Activated B cell treated with CpG ODN at 0.5 μM for 24 hours (primary cell): ENCODE measurements at regions not wholly inside any gene's neighbourhood (a gene's known extent, or its start where the extent isn't known, plus 50 kb on each side); places are given as distances from the start of the nearest gene placed in this dataset.
"Not testable (repeated sequence)": the region's sequence is repeated elsewhere in the genome, so short reads cannot be mapped to it uniquely, and the experiment has no call there.

Experiments
- ATAC-seq: fragments of 200-7000 bp; cut with Tn5 transposase; one replicate; pipeline ENCODE4 v1.10.0; 2021; ENCODE audit warnings: low read depth, mild to moderate bottlenecking, moderate library complexity
- CTCF ChIA-PET: fragments of 350-600 bp; sonication (Branson Sonifier 250); formaldehyde crosslinking; loops from one replicate; lab custom pipeline; 2021; ENCODE audit warnings: antibody characterized with exemption; lab: Charles Lee
- POLR2A ChIA-PET: fragments of 350-600 bp; sonication (Branson Sonifier 250); formaldehyde crosslinking; loops from one replicate; lab custom pipeline; 2021; ENCODE audit warnings: antibody characterized with exemption; lab: Charles Lee
- DNase-seq: peaks from one replicate; pipeline ENCODE4 v3.0.0; 2022
- H3K27ac Mint-ChIP-seq: one replicate; pipeline ENCODE4 v1.8.0; 2020; ENCODE audit warnings: mixed read lengths
- H3K27me3 Mint-ChIP-seq: one replicate; pipeline ENCODE4 v1.8.0; 2021; ENCODE audit warnings: mixed read lengths
- H3K36me3 Mint-ChIP-seq: one replicate; pipeline ENCODE4 v1.8.0; 2021; ENCODE audit warnings: low read depth, mixed read lengths
- H3K4me1 Mint-ChIP-seq: one replicate; pipeline ENCODE4 v1.8.0; 2021; ENCODE audit warnings: mixed read lengths
- H3K4me3 Mint-ChIP-seq: one replicate; pipeline ENCODE4 v1.8.0; 2020; ENCODE audit warnings: mild to moderate bottlenecking, mixed read lengths
- H3K9me3 Mint-ChIP-seq: one replicate; pipeline ENCODE4 v1.8.0; 2020; ENCODE audit warnings: mixed read lengths
- intact Hi-C: fragments of 100-400 bp; cut with micrococcal nuclease; formaldehyde crosslinking; loops from one replicate; pipeline ENCODE4 v1.15.1; 2024
- TF ChIP-seq, protein P1 (sequence below): fragments of 200-600 bp; IDR thresholded peaks from one replicate; pipeline ENCODE4 v1.8.0; 2022; ENCODE audit warnings: antibody characterized with exemption, mild to moderate bottlenecking

- POLR2A ChIA-PET: no interaction called here
- Mint-ChIP-seq H3K4me3 (no peak overlapping the region), H3K4me1 (no peaks in the 10 kb centered on the region)
Measured at GRCh38 chr4:183814461-183814860, 90.6 kb upstream of the STOX2 start.

GRCh38 chr4:183816077-183816476, 89.0 kb upstream of the STOX2 start:
- DNase-seq (no peak), ATAC-seq (no peak)
- intact Hi-C loops: no loop called here
- Mint-ChIP-seq H3K4me3 (no peak overlapping the region), H3K36me3 (no peaks in the 10 kb centered on the region), H3K27ac (no peak overlapping the region), H3K27me3 (peaks cover 9% of the 10 kb centered on the region), H3K9me3 (peaks cover 6% of the 10 kb centered on the region), H3K4me1 (no peaks in the 10 kb centered on the region)
- POLR2A ChIA-PET: no interaction called here
- TF ChIP-seq, protein P1, sequence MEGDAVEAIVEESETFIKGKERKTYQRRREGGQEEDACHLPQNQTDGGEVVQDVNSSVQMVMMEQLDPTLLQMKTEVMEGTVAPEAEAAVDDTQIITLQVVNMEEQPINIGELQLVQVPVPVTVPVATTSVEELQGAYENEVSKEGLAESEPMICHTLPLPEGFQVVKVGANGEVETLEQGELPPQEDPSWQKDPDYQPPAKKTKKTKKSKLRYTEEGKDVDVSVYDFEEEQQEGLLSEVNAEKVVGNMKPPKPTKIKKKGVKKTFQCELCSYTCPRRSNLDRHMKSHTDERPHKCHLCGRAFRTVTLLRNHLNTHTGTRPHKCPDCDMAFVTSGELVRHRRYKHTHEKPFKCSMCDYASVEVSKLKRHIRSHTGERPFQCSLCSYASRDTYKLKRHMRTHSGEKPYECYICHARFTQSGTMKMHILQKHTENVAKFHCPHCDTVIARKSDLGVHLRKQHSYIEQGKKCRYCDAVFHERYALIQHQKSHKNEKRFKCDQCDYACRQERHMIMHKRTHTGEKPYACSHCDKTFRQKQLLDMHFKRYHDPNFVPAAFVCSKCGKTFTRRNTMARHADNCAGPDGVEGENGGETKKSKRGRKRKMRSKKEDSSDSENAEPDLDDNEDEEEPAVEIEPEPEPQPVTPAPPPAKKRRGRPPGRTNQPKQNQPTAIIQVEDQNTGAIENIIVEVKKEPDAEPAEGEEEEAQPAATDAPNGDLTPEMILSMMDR: no peak
- CTCF ChIA-PET: interaction anchor here (0.6 kb wide), 1 partner anchor 9 kb away, joined by 3 read pairs; no protein-coding TSS in a partner anchor

More at GRCh38 chr4:183814461-183814860, 90.6 kb upstream of the STOX2 start:
- CTCF ChIA-PET: no interaction called here
- Mint-ChIP-seq H3K9me3 (peaks cover 8% of the 10 kb centered on the region), H3K27me3 (peaks cover 13% of the 10 kb centered on the region), H3K36me3 (no peaks in the 10 kb centered on the region), H3K27ac (no peak overlapping the region)
- DNase-seq (no peak), ATAC-seq (no peak)
- intact Hi-C loops: no loop called here
- TF ChIP-seq, protein P1: no peak

- Mint-ChIP-seq H3K36me3 (no peaks in the 10 kb centered on the region), H3K4me3 (no peak overlapping the region), H3K4me1 (no peaks in the 10 kb centered on the region), H3K27ac (no peak overlapping the region), H3K27me3 (peaks cover 8% of the 10 kb centered on the region), H3K9me3 (peaks cover 6% of the 10 kb centered on the region)
- TF ChIP-seq, protein P1: no peak
- intact Hi-C loops: no loop called here
- ATAC-seq: no peak
- ChIA-PET POLR2A (no interaction called here), CTCF (no interaction called here)
- DNase-seq: no peak
Measured at GRCh38 chr4:183816882-183817509, 88.1 kb upstream of the STOX2 start.

DNA sequence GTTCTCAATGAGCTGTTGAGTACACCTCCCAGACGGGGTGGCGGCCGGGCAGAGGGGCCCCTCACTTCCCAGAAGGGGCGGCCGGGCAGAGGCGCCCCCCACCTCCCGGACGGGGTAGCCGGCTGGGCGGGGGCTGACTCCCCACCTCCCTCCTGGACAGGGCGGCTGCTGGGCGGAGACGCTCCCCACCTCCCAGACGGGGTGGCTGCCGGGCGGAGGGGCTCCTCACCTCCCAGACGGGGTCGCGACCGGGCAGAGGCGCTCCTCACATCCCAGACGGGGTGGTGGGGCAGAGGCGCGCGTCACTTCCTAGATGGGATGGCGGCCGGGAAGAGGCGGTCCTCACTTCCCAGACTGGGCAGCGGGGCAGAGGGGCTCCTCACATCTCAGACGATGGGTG, 86.5 kb upstream of the STOX2 start:
- H3K9me3 Mint-ChIP-seq, H3K4me1 Mint-ChIP-seq, CTCF ChIA-PET, H3K27me3 Mint-ChIP-seq, DNase-seq, intact Hi-C loops, H3K4me3 Mint-ChIP-seq, H3K27ac Mint-ChIP-seq, H3K36me3 Mint-ChIP-seq, ATAC-seq, POLR2A ChIA-PET: not testable (repeated sequence)

DNA sequence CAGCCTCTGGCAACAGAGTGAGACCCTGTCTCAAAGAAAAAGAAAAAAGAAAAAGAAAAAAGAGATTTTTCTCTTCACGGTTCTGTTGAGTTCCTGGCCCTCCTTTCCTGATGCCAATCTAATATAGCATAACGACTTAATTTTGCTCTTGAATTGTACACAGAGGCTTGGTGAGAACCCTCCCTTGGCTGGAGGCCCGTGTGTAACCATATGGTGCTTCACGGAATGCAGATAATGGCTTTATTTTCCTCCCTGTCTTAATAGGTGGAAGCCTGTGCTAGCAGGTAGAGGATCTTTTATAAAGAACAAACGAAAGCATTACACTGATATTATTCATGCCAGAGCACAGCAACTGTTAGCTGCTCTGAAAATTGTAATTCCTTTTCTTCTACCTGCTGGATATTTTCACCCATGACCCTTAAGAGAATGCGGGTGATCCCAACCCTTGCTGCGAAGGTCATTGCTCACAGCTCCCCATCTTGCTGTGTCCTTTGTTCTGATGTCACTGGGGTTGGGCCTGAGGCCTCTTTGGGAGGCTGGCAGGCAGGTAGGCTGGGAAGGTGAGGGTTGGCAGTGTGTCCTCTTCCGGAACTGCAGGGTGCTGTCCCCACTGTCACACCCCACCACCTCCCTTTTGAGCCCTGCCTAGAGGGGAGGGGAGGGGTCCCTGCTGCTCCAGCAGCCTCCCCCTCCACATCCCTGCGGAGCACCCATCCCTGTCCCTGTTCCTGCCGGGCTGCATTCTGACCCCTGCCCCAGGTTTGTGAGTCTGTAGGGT, 83.8 kb upstream of the STOX2 start:
- Mint-ChIP-seq H3K9me3 (peaks cover under 1% of the 10 kb centered on the region), H3K27me3 (peaks cover 4% of the 10 kb centered on the region), H3K27ac (no peak overlapping the region), H3K4me3 (no peak overlapping the region), H3K4me1 (no peaks in the 10 kb centered on the region), H3K36me3 (no peaks in the 10 kb centered on the region)
- TF ChIP-seq, protein P1: no peak
- ChIA-PET CTCF (no interaction called here), POLR2A (no interaction called here)
- no peak for DNase-seq
- no peak for ATAC-seq
- intact Hi-C loops: no loop called here
